NB4 (cell line): ENCODE measurements at regions not wholly inside any gene's neighbourhood (a gene's known extent, or its start where the extent isn't known, plus 50 kb on each side); places are given as distances from the start of the nearest gene placed in this dataset.

Experiments used
- DNase-seq: peaks from one replicate; pipeline ENCODE4 v3.0.0; 2010; ENCODE audit warnings: low read depth
- H3K4me3 ChIP-seq: one replicate; pipeline ENCODE4 v1.5.1; 2011; ENCODE audit warnings: mild to moderate bottlenecking, low read depth, low read length, moderate library complexity
- CTCF ChIP-seq: IDR thresholded peaks from one replicate; pipeline ENCODE4 v1.5.1; 2012; ENCODE audit warnings: low read depth, low read length
- MAX ChIP-seq: IDR thresholded peaks from 2 replicates; pipeline ENCODE4 v1.6.1; 2011; ENCODE audit warnings: low read depth, low read length
- MYC ChIP-seq: IDR thresholded peaks from 2 replicates; pipeline ENCODE4 v1.6.1; 2011; ENCODE audit warnings: low read depth, low read length
- POLR2A ChIP-seq: IDR thresholded peaks from 2 replicates; pipeline ENCODE4 v1.6.1; 2011; ENCODE audit warnings: mild to moderate bottlenecking; ENCODE audit not compliant: insufficient read length; ENCODE audit errors: extremely low read depth

- no peak for DNase-seq
- no peak for TF ChIP-seq MYC
- TF ChIP-seq POLR2A, result no peak
- TF ChIP-seq MAX, result no peak
- TF ChIP-seq CTCF, result no peak
- no peak overlapping the region for H3K4me3 ChIP-seq
These were observed 500.7 kb downstream of the MAFB start for GRCh38 chr20:40188319-40188718.

- H3K4me3 ChIP-seq, result no peak overlapping the region
- no peak for TF ChIP-seq CTCF
- TF ChIP-seq MAX, result no peak
- no peak for TF ChIP-seq MYC
- TF ChIP-seq POLR2A, result no peak
- DNase-seq, result no peak
These were observed 502.2 kb downstream of the MAFB start for GRCh38 chr20:40186826-40187225.

- H3K4me3 ChIP-seq, result no peak overlapping the region
- no peak for TF ChIP-seq CTCF
- TF ChIP-seq MAX, result no peak
- no peak for TF ChIP-seq MYC
- TF ChIP-seq POLR2A, result no peak
- DNase-seq, result no peak
These were observed 507.4 kb downstream of the MAFB start for GRCh38 chr20:40181676-40182075.

GRCh38 chr20:40176098-40176841 lies 512.8 kb downstream of the MAFB start:
- DNase-seq, result no peak
- no peak overlapping the region for H3K4me3 ChIP-seq
- TF ChIP-seq MYC (no peak), MAX (no peak), POLR2A (no peak), CTCF (no peak)

- no peak for TF ChIP-seq POLR2A
- TF ChIP-seq MYC, result no peak
- no peak for TF ChIP-seq CTCF
- TF ChIP-seq MAX, result no peak
- no peak overlapping the region for H3K4me3 ChIP-seq
- DNase-seq, result no peak
These were observed 513.7 kb downstream of the MAFB start for GRCh38 chr20:40175296-40175695.
